Islet of Langerhans (tissue), 1 donor: ENCODE measurements at regions not wholly inside any gene's neighbourhood (a gene's known extent, or its start where the extent isn't known, plus 50 kb on each side); places are given as distances from the start of the nearest gene placed in this dataset.

Experiments
- FAIRE-seq: peaks from one replicate; lab custom pipeline; 2011; peaks lifted over from hg19 to GRCh38; lab: Jason Lieb, UNC

DNA sequence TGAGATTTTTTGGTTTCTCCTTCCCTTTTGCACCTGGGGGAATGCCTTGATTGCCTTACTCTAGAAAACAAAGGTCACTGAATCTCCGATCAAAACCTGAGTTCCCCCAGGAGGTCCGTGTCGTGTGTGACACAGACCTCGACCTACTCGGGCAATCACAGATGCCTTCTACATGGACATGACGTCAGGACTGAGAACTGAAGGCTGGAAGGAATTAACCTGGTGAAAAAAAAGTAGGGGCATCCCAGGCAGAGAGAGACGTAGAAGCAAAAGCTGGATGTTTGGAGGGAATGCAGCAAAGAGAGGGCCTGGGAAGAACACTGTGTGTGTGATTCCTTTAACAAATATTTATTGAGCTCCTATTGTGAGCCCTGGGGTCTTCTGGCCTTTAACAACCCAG, 178.0 kb downstream of the PRDM2 start:
- FAIRE-seq: no peak

DNA sequence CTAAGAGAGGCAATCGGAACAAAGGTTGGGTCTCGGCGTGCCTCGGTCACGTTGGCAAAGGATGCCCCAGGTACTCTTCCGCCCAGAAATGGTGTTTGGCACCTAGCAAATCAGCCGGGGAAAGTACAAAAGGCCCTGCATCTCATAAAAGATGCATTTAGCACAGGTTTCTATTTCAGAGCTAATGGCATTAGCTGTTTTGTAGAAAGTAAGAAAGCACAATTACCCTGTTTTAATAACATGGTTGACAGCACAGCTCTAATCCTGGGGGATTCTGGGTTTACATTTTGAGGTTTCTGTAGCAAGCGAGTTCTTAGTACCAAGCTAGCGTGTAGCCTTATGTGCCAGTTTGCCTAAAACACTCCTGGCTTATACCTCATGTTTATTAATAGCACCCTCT, 178.5 kb downstream of the PRDM2 start:
- no peak for FAIRE-seq

DNA sequence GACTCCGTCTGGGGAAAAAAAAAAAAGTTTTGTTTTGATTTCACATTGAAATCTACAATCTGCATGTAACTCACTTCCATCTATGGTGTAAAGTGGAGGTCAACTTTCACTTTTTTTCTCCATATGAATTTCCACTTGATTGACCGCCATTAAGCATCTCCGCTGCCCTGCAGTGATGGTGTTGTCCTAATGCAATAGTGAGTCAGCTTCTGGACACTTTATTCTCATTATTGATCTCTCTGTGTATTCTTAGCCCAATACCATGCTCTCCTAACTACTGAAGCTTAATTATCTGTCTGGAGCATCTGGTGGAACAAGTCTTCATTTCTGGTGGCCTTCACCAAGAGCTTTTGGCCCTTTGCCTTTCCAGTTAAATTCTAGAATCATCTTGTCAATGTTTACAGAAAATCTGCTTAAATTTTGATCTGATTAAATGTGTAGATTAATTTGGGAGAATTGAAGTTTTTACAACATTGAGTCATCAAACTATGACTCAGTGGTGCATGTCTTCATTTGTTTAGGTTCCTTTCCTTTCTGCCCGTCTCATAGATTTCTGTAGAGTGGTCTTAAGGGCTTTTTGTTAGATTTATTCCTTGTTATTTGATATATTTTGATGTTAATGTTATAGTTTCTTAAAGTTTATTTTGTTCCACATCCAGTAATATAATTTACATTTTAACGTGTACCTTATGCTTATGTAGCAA, 181.5 kb downstream of the PRDM2 start:
- FAIRE-seq: no peak

DNA sequence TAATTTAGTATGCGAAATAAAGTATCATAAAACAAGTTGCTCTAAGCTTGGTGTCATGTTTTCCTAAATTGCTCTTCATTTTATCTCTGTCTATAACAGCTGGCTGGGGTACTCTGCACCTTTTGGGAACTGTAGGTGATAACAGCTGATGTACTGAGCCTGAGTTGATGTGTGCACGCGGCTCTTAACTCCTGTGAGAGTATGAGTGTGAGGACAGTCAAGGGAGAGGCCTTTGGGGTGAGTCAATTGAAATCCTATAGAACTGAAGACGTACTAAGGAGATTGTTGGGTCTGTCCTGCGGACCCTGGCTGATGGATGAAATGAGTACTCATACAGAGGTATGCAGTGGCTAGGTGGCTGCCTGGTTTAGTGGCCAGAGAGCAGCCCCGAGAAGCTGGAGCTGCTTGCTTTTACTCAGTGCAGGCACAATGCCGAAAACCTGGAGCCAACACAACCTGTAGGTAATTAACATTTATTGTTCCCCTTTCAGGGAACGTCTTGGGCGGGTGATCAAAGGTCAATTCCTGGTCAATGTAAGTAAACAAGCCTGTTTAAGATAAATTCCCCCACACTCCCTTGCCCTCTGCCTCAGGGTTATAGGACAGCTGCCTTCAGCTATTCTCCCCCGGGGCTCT, 188.5 kb downstream of the PRDM2 start:
- FAIRE-seq: no peak

DNA sequence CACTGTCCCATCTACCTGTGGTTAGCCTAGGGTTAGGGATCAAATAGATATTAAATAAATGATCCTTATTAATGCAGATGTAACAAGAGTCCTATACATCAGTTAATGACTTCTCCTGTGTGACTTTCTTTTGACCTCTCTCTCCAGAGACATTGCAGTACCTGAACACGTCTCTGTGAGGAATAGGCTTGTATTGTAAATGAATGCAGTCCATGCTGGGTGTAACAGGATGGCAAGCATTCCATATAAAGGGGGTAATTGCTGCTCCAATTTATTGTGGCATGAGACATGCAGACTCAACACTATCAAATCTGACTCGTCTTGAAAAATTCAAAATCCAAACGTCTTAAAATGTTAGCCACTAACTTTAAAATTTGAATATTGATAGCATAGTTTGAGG, 189.5 kb downstream of the PRDM2 start:
- FAIRE-seq: no peak

DNA sequence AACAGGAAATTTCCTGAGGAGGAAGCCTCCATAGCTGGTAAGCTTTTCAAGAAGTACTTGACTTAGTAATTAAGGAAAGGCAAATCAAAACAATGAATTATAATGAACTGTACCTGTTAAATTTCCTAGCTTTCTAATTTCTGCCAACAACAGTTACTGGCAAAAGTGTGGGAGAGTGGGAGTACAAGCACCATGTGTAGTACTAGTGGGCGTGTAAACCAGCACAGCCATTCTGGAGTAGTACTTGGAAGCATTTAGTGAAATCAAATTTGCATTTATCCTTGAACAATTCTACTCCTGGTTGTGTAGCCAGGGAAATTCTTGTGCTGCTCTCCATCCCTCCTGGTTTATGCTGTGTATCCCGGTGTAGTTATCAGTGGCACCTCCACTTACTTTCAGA, 190.8 kb downstream of the PRDM2 start:
- no peak for FAIRE-seq

DNA sequence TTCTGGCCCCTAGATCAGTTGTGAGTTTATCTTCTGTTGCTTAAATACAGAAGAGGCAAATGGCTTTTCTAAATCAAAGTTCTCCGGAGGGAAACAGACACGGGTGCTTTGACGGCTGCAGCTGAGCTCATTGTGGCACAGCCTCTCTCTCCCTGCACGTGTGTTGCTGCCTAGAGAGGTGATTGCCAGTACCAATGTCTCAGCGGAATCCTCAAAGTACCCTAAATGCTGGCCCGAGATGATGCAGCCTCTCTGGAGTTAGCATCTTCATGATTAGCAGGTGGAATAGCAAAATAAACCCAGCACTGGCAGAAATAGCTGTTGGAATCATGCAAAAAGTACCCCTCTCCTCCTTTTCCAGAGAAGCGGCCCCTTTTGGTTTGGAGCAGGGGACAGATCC, 192.2 kb downstream of the PRDM2 start:
- no peak for FAIRE-seq

DNA sequence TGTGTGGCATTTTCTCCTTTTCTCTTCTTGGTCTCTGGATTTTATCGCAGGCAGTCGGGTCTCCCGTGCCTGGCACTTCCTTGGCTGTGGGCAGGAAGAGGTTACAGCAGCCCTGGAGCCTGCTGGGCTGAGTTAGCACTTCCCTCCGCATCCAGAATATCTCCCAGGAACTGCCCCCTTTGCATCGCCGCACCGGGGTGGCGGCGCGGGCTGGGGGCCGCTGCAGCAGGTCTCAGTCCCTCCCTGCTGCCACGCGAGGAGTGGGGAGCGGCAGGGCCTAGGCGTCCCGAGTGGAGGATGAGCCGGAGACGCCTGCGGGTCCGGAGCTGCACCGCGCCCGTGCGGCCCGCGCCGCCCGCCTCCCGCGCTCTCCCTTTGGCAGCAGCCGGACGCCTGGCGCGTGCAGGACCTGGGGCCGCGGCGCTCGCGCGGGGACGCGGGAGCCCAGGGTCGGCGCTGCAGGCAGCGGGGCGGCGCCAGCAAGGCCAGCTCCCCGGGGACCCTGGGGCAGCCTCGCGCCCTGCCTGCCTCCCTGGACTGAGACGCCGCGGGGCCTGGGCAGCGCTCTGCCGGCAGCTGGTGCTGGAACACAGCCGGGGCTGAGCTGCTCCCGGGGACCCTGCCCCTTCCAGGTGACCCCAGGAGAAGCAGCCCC, 192.8 kb downstream of the PRDM2 start:
- no peak for FAIRE-seq

DNA sequence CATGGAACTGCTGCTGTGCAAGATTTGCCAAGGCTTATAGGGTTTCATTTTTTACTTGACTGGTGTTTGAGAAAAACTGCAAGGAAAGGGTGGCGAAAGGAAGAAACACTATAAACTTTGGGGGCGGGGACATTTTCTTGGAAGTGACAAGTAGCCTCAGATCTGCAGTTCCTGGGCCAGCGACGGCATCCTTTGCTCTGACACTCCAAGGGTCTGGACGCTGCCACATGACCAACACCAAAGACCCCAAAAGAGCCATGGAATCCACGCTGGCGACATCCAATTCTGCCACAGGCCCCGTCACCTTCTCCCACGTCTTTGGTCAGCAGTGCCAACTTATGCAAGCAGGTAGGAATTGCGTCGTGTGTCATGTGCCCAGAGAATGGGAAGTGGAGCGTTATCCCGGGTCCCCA, 193.4 kb downstream of the PRDM2 start:
- FAIRE-seq: no peak

DNA sequence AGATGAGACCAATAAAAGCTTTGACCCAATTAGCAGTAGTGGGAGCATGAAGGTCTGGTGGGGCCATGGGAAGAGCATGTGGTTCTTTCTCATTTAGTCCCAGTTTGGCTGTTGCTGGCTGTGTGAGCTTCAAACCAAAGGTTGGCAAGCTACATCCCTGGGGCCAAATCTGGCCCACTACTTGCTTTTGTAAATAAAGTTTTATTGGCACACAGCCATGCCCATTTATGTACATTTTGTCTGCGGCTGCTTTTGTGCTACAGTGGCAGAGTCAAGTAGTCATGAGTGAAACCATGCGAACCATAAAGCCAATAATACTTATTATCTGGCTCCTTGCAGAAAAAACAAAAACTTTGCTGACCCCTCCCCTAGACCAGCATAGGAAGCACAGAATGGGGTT, 196.9 kb downstream of the PRDM2 start:
- FAIRE-seq: no peak

DNA sequence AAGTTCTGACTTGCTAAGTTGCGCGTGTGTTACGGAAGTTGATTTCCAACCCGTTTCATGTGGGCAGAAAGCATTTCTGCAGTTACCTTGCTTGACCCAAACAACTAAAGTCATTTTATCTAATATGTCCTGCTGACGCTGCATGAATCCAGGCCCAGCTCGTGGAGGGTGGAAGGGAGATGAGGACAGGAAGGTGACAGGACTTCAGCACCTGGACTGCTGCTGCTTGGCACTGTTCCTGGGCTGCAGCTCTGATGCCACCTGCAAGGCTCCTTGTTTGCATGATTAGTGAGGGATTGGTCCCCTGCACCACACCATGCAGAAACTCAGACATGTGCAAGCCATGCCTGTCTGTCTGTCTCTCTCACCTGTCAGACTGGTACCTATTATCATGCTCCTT, 198.4 kb downstream of the PRDM2 start:
- FAIRE-seq: no peak

DNA sequence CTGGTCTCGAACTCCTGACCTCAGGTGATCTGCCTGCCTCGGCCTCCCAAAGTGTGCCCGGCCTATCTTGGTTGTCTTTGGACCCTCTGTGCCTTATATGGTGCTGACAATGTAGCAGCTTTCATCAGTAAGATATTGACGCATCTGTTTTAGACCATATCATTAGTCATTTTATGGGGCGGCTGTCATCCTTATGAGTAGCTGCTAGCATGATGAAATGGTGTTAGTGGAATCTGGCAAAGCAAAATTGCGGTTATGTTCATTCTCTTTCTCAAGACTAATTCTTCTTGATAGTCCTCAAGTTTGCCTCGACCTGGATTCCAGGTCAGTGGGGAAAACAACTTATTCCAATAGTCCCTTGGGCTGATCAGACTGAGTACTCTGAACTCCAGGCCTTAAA, 199.9 kb downstream of the PRDM2 start:
- FAIRE-seq: no peak

DNA sequence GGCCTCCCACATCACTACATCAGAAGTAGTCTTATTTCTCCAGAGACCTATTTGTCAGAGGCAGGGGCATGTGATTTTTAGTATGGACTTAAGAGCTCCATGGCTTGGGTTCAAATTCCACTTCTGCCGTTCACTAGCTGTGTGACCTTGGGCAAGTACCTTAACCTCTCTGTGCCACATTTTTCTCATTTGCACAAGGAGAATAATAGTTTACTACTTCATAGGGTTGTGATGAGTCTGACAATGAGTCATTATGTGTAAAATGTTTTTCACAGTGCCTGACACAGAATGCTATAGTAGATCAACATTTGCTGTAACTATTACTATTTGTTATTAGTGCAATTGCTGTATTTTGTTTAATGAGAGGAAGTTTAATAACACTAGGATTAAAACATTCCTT, 200.6 kb downstream of the PRDM2 start:
- FAIRE-seq: no peak

DNA sequence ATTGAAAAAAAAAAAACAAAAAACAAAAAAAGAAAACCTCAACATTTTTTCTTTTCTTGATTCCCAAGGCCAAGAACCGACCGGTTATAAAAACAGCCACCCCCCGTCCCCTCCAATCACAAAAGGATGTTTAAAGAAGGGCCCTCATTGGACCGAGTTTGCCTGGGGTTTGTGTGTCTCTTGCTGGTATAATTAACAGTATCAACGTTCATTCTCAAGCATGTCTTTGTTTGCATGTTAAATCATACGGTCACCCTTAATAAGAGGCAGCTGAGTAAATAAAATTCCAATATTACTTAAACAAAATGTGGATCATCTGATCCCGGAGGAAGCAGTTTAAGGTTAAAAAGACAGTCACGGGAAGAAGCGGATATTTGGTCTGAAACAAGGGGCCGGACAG, 201.1 kb downstream of the PRDM2 start:
- FAIRE-seq: no peak

DNA sequence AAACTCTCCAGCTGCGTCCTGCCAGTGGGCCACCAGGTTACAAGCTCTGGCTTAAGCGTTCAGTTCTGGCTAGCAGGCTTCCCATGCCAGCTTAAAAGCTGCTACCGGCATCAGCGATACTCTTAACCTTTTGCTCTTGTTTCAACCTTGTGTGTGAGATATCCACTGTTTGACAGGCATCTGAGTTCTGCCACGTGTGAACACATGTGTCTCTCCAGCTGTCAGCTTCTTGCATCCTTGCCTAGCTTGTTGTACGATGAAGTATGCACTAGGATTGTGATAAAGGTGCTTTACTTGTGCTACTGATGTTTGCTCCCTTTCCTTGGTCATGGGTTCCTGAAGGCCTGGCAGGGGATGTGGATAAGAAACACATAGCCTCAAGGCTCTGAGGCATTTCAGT, 201.6 kb downstream of the PRDM2 start:
- no peak for FAIRE-seq

DNA sequence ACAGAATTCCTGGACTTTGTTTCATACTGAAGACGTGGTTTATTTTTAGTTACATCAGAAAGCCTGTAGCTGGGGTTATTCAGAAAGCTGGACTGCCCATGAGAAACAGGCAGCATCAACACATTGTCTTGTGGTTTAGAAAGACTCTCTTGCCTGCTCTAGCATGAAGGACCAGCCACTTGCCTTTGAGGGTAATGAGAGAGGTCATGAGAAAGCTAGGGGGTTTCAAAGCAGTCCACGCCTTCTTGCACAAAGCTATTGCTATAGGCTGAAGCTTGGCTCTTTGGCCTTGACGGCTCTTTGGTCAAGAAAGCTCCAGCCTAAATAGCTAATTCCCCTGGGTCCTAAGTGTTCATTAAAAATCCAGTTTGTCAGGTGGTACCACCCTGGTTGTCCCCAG, 208.1 kb downstream of the PRDM2 start:
- FAIRE-seq: no peak

DNA sequence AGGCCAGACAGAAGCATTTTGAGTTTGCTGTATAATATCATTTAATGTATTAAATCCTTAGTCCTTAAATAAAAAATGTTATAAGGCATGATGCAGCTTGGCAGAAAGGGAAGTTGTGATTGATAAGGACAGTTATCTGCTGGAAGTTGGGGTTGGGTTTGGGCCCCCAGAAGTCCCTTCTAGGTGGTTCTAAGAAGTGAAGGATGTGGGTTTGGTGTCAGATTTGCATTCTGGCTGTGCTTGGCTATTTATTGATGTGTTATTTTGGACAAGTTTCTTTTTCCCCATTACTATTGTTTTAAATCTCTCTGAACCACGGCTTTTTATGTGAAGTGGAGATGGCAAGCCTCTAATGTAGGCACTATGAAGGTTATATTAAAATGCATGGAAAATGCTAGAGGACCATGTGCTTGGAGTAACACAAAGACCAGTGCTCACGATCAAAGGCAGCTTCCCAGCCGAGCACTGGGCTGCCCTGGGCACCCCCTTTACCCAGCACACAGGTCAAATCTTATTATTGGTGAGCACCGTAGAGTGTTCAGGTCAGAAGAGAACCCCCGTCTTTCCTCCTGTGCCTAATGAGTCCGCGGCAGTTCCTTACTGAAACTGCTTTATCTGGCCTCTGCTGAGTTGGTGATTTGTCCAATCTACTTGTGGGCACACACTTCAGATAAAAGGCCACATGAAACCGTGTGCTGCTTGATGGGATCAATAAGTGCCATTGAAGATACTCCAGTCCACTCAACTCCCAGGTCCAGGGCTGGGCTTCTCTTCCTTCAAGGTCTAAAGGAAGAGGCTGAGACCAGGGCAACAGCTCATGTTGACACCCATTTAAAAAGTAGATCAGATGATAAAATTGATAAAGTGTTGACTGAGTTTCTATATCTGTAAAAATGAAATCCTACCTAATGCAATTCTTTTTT, 212.0 kb downstream of the PRDM2 start:
- FAIRE-seq: no peak

DNA sequence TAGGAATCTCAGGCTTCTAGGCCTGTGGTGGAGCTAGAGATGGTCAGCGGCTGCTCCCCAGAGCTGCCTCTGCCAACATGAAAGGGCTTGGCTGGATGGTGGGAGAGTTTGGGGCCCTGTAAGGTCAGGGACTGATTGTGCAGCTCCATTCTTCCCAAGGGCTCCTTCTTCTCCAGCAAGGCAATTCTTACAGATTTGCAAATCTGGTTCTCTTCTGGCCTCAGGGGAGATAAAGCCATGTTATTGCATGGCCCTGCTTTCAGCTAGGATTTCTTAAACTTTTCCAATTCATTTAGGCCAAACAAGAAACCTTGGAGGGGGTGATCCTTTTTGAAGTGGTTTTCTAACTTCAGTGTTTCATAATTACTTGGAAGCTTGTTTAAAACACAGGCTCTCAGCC, 213.4 kb downstream of the PRDM2 start:
- FAIRE-seq: no peak

DNA sequence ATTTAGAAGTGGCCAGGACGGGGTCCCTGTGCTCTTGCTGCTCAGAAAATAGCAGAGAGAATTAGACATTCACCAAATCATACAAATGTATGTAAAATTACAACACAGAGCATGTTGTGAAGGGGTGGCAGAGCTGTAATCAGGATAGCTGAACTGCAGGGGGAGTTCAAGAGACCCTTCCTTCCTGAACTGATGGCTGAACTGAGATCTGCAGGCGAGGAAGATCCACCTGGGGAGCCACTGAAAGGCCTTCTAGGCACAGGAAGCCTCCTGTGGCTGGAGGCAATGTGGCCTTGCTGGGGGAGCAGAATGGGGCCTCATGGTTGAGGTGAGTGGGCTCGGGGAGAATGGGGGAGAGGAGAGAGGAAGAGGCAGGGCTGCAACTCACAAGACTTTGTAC, 216.5 kb downstream of the PRDM2 start:
- no peak for FAIRE-seq

DNA sequence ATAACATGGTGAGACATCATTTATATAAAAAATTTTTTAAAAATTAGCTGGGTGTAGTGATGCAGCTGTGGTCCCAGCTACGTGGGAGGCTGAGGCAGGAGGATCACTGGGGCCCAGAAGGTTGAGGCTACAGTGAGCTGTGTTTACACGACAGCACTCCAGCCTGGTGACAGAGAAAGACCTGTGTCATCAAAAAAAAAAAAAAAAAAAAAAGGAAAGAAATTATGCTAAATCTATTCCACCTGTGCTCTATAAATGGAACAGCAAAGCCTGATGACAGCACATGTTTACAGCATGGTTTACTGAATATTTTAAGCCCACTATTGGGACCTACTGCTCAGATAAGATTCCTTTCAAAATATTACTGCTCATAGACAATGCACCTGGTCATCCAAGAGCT, 217.6 kb downstream of the PRDM2 start:
- no peak for FAIRE-seq

DNA sequence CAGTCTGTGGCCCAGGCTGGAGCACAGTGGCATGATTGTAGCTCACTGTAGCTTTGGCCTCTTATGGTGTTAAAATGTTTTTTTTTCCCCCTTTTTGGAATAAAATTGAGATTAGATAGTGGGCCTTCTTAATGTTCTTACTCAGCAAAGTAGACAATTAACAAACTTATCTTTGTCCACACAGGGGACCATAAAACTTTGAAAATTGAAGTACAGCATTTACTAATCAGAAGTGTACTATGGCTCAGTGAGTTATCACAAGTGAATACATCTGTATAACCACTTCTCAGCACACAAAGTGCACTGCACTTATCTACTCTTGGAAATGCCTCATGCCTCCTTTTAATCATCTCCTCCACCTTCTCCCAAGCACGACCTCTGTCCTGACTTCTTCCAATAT, 218.9 kb downstream of the PRDM2 start:
- FAIRE-seq: no peak

DNA sequence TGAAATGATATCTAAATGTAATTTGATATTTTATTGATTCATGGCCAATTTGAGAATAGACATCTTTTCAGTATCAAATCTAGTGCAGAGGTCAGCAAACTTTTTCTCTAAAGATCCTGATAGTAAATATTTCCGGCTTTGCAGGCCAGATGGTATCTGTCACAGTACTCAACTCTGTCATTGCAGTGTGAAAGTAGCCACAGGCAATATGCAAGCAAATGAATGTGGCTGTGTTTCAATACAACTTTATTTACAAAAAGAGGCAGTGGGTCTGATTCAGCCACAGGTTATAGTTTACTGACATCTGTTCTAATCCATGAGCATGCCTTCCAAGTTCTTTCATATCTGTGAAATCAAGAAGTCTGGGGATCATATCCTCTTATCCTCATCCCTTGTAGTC, 221.2 kb downstream of the PRDM2 start:
- FAIRE-seq: no peak
